GM12878 (cell line): ENCODE measurements at regions not wholly inside any gene's neighbourhood (a gene's known extent, or its start where the extent isn't known, plus 50 kb on each side); places are given as distances from the start of the nearest gene placed in this dataset. TPM values are rescaled to one million over a fixed set of nuclear protein-coding genes. Genes with fewer than 3 reads are reported as not detected.

ENCODE experiments used
- ATAC-seq: fragments of 200-7000 bp; cut with Tn5 transposase; 3 replicates; pipeline ENCODE4 v1.9.1; 2020; ENCODE audit warnings: mild to moderate bottlenecking, moderate library complexity
- BruUV-seq: library from RNA; stranded (reverse); fragments of 400-500 nt; replicated peaks from 2 replicates; lab custom pipeline; 2021; lab: Mats Ljungman, UMichigan
- CTCF ChIA-PET: fragments of 300-600 bp; sonication (Branson Sonifier 250); formaldehyde crosslinking; extraction: SDS; loops from one replicate; lab custom pipeline; 2021; ENCODE audit warnings: inconsistent platforms; lab: Yijun Ruan, JAX
- POLR2A ChIA-PET: fragments of 350-600 bp; formaldehyde crosslinking; extraction: SDS; loops from one replicate; lab custom pipeline; 2021; ENCODE audit warnings: inconsistent platforms; lab: Charles Lee
- RAD21 ChIA-PET: fragments of 300-600 bp; sonication (Branson Sonifier 250); formaldehyde crosslinking; loops from one replicate; lab custom pipeline; 2023; ENCODE audit warnings: antibody characterized with exemption; ENCODE audit not compliant: unreplicated experiment; lab: Charles Lee
- SMC1A ChIA-PET: fragments of 300-600 bp; sonication (Branson Sonifier 250); formaldehyde crosslinking; loops from one replicate; lab custom pipeline; 2023; ENCODE audit not compliant: unreplicated experiment, uncharacterized antibody; lab: Charles Lee
- DNase-seq: peaks from one replicate; pipeline ENCODE4 v3.0.0-alpha.2; 2011; ENCODE audit warnings: low read depth, low spot score
- FAIRE-seq: peaks from 3 replicates; lab custom pipeline; 2011; peaks lifted over from hg19 to GRCh38; lab: Jason Lieb, UNC
- H2AFZ ChIP-seq: 2 replicates; pipeline ENCODE4 v1.6.0; 2011; ENCODE audit warnings: low read depth, low read length, control low read depth; ENCODE audit not compliant: control insufficient read depth
- H3K27ac ChIP-seq: 2 replicates; pipeline ENCODE4 v1.5.1; 2011; ENCODE audit warnings: control low read depth; ENCODE audit not compliant: control insufficient read depth, insufficient read depth
- H3K27me3 ChIP-seq, 2 experiments: replicated peaks in 1 of 2; 2 replicates each; pipeline versions ENCODE4 v1.6.0 to v1.6.1; 2011; ENCODE audit warnings: low read length in 1 of 2; ENCODE audit not compliant: control insufficient read depth in 2 of 2, insufficient read depth in 2 of 2
- H3K36me3 ChIP-seq, 2 experiments: 2 replicates each; pipeline ENCODE4 v1.5.1; 2011; ENCODE audit warnings: low read length in 1 of 2; ENCODE audit not compliant: control insufficient read depth in 2 of 2, insufficient read depth in 2 of 2
- H3K4me1 ChIP-seq: 2 replicates; pipeline ENCODE4 v1.6.1; 2011; ENCODE audit warnings: mild to moderate bottlenecking, low read length, moderate library complexity, mixed read lengths; ENCODE audit not compliant: control insufficient read depth, insufficient read depth
- H3K4me2 ChIP-seq: 2 replicates; pipeline ENCODE4 v1.6.0; 2011; ENCODE audit warnings: control low read depth; ENCODE audit not compliant: control insufficient read depth, insufficient read depth
- H3K4me3 ChIP-seq: fragments of 200-600 bp; sonication (generic); 2 replicates; pipeline ENCODE4 v1.5.1; 2016
- H3K79me2 ChIP-seq: 2 replicates; pipeline ENCODE4 v1.6.0; 2011; ENCODE audit warnings: low read length; ENCODE audit not compliant: control insufficient read depth, insufficient read depth
- H3K9ac ChIP-seq: 2 replicates; pipeline ENCODE4 v1.8.0; 2011; ENCODE audit warnings: low read length, control low read depth, mixed read lengths; ENCODE audit not compliant: control insufficient read depth, insufficient read depth
- H3K9me3 ChIP-seq: replicated peaks from 3 replicates; pipeline ENCODE4 v1.5.1; 2011; ENCODE audit warnings: mild to moderate bottlenecking, low read length; ENCODE audit not compliant: control insufficient read depth, insufficient read depth
- H4K20me1 ChIP-seq: 2 replicates; pipeline ENCODE4 v1.6.0; 2011; ENCODE audit not compliant: control insufficient read depth, insufficient read depth
- ZNF24 ChIP-seq: fragments of 450-650 bp; IDR thresholded peaks from 2 replicates; pipeline ENCODE4 v1.6.1; 2017; ENCODE audit warnings: antibody characterized with exemption, mild to moderate bottlenecking
- WGBS: methylation state at CpG from one replicate; pipeline ENCODE4 v1.1.6; 2016; ENCODE audit warnings: low lambda C conversion rate; ENCODE audit not compliant: insufficient replicate concordance, insufficient coverage; ENCODE audit errors: missing lambda C conversion rate; 5-methylcytosine and 5-hydroxymethylcytosine counted together
- in situ Hi-C: fragments of 300-500 bp; cut with MboI; formaldehyde crosslinking; loops from 9 replicates; pipeline ENCODE4 v1.14.3; 2018; ENCODE audit warnings: mixed read lengths
- intact Hi-C: fragments of 100-400 bp; cut with micrococcal nuclease; formaldehyde crosslinking; loops from one replicate; pipeline ENCODE4 v1.14.2; 2022; ENCODE audit not compliant: unreplicated experiment
- microRNA-seq: library from miRNA; unstranded; fragments of <30 nt; microRNA quantifications from one replicate; pipeline ENCODE4, GENCODE V29; 2018
- small RNA-seq: library from RNA; depleted of rRNA; stranded (forward); fragments of <200 nt; gene quantifications from one replicate; pipeline ENCODE3, GENCODE V24; 2014
- TF ChIP-seq, protein P1 (sequence below): IDR thresholded peaks from 2 replicates; pipeline ENCODE4 v1.6.1; 2012; ENCODE audit warnings: mild to moderate bottlenecking, low read depth, low read length
- TF ChIP-seq, protein P2 (sequence below): fragments of 450-650 bp; conservative IDR thresholded peaks from 2 replicates; pipeline ENCODE4 v1.6.1; 2017; ENCODE audit warnings: mild to moderate bottlenecking, moderate library complexity

DNA sequence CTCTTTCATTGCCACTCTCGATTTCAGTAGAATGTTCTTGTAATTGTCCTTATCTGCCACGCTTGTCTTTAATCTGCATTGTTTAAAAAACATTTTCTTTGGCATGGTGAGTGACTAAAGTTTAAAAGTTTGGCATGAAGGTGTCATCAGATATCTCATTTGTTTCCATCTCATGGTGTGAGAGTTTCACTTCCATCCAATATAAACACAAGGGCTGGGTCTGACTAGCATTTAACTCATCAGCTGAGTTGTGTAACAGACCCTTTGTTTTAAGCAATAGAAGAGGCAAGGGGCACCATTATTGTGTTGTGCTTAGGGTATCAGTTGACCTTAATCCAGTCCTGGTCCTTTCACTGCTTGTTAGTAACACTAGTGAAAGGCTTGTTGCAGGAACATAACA is 49.9 kb upstream of the IL12A start:
- Histone ChIP-seq H3K27me3 (no peaks in the 10 kb centered on the region), H3K36me3 (no peaks in the 10 kb centered on the region), H3K4me1 (peaks cover 8% of the 10 kb centered on the region), H3K27ac (no peak overlapping the region), H2AFZ (no peak overlapping the region), H3K4me2 (no peak overlapping the region), H4K20me1 (no peaks in the 10 kb centered on the region), H3K9ac (no peak overlapping the region), H3K79me2 (no peaks in the 10 kb centered on the region), H3K9me3 (peaks cover 2% of the 10 kb centered on the region; the same call in 2 of the 3 replicates), H3K4me3 (no peak overlapping the region)
- DNase-seq (no peak), ATAC-seq (no peak), FAIRE-seq (no peak)
- POLR2A ChIA-PET = no interaction called here
- RAD21 ChIA-PET = interaction anchor here (1.0 kb wide), 1 partner anchor 44 kb away, joined by 3 read pairs; no protein-coding TSS in a partner anchor
- in situ Hi-C loops (no loop called here), intact Hi-C loops (no loop called here)
- BruUV-seq = no TSS peak
- CTCF ChIA-PET = no interaction called here
- WGBS = 26% methylated on average over 2 of the region's 2 CpGs
- TF ChIP-seq, protein P1, sequence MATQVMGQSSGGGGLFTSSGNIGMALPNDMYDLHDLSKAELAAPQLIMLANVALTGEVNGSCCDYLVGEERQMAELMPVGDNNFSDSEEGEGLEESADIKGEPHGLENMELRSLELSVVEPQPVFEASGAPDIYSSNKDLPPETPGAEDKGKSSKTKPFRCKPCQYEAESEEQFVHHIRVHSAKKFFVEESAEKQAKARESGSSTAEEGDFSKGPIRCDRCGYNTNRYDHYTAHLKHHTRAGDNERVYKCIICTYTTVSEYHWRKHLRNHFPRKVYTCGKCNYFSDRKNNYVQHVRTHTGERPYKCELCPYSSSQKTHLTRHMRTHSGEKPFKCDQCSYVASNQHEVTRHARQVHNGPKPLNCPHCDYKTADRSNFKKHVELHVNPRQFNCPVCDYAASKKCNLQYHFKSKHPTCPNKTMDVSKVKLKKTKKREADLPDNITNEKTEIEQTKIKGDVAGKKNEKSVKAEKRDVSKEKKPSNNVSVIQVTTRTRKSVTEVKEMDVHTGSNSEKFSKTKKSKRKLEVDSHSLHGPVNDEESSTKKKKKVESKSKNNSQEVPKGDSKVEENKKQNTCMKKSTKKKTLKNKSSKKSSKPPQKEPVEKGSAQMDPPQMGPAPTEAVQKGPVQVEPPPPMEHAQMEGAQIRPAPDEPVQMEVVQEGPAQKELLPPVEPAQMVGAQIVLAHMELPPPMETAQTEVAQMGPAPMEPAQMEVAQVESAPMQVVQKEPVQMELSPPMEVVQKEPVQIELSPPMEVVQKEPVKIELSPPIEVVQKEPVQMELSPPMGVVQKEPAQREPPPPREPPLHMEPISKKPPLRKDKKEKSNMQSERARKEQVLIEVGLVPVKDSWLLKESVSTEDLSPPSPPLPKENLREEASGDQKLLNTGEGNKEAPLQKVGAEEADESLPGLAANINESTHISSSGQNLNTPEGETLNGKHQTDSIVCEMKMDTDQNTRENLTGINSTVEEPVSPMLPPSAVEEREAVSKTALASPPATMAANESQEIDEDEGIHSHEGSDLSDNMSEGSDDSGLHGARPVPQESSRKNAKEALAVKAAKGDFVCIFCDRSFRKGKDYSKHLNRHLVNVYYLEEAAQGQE = no peak
- TF ChIP-seq ZNF24 = no peak
- TF ChIP-seq, protein P2, sequence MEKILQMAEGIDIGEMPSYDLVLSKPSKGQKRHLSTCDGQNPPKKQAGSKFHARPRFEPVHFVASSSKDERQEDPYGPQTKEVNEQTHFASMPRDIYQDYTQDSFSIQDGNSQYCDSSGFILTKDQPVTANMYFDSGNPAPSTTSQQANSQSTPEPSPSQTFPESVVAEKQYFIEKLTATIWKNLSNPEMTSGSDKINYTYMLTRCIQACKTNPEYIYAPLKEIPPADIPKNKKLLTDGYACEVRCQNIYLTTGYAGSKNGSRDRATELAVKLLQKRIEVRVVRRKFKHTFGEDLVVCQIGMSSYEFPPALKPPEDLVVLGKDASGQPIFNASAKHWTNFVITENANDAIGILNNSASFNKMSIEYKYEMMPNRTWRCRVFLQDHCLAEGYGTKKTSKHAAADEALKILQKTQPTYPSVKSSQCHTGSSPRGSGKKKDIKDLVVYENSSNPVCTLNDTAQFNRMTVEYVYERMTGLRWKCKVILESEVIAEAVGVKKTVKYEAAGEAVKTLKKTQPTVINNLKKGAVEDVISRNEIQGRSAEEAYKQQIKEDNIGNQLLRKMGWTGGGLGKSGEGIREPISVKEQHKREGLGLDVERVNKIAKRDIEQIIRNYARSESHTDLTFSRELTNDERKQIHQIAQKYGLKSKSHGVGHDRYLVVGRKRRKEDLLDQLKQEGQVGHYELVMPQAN = no peak
- SMC1A ChIA-PET = no interaction called here

Small RNA genes in the stretch of these regions (microRNA-seq; reads per million reads assigned to microRNA genes)
- not detected for gene MIR3919

Small RNA genes in the stretch of these regions (small RNA-seq; reads per million reads assigned to genes)
- gene MIR3919 (not detected), gene RNU2-31P (not detected)
